ENCODE measurements at regions not wholly inside any gene's neighbourhood (a gene's known extent, or its start where the extent isn't known, plus 50 kb on each side); places are given as distances from the start of the nearest gene placed in this dataset.

DNA sequence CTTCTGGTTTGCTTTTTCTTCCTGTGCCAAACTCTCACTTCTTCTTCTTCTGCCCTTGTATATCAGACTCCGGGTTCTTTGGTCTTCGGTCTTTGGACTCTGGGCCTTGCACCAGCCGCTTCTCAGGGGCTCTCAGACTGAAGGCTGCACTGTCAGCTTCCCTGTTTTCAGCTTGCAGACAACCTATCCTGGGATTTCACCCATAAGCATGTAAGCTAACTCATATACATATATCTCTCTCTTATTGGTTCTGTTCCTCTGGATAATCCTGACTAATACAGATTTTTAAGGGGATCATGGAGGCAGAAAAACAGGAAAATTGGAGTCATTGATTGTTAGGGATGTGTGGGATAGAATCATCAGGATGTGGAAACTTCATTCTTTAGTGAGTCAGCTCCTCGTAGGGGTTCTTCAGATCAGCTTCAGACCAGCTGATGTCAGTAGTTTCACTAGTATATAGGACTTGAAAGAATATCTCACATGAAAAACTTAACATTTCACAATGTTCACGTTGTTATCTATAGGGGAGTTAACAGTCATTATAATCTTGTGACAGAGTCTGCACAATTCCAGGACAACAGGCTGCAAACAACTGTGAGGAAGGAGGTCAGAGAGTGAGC, 102.9 kb downstream of the RASSF9 start:
- Histone ChIP-seq H3K79me2 (ENCODE audit: insufficient read depth, low read depth, low read length) (no peaks in the 10 kb centered on the region), H3K4me2 (ENCODE audit: low read length) (no peak overlapping the region), H3K4me3 (ENCODE audit: low read depth, low read length, poor library complexity, severe bottlenecking) (no peak overlapping the region), H3K9me2 (ENCODE audit: insufficient read depth, low read length) (no peaks in the 10 kb centered on the region), H2AFZ (ENCODE audit: low read length) (no peak overlapping the region), H3K9me3 (ENCODE audit: low read length) (no peaks in the 10 kb centered on the region), H3K36me3 (ENCODE audit: insufficient read depth, low read length) (no peaks in the 10 kb centered on the region), H3K4me1 (ENCODE audit: insufficient read depth, low read length, poor library complexity, severe bottlenecking) (no peaks in the 10 kb centered on the region), H3K27ac (ENCODE audit: low read depth, low read length, poor library complexity, severe bottlenecking) (no peak overlapping the region), H4K20me1 (ENCODE audit: insufficient read depth, low read length) (no peaks in the 10 kb centered on the region)
- intact Hi-C loops (cut with micrococcal nuclease; ENCODE audit: unreplicated experiment) = no loop called here
- POLR2A ChIA-PET = no interaction called here
- no peak for DNase-seq (ENCODE audit: low spot score)
- CTCF ChIA-PET (ENCODE audit: unreplicated experiment) = no interaction called here
- TF ChIP-seq, protein P1, sequence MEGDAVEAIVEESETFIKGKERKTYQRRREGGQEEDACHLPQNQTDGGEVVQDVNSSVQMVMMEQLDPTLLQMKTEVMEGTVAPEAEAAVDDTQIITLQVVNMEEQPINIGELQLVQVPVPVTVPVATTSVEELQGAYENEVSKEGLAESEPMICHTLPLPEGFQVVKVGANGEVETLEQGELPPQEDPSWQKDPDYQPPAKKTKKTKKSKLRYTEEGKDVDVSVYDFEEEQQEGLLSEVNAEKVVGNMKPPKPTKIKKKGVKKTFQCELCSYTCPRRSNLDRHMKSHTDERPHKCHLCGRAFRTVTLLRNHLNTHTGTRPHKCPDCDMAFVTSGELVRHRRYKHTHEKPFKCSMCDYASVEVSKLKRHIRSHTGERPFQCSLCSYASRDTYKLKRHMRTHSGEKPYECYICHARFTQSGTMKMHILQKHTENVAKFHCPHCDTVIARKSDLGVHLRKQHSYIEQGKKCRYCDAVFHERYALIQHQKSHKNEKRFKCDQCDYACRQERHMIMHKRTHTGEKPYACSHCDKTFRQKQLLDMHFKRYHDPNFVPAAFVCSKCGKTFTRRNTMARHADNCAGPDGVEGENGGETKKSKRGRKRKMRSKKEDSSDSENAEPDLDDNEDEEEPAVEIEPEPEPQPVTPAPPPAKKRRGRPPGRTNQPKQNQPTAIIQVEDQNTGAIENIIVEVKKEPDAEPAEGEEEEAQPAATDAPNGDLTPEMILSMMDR (conservative IDR thresholded peaks at IDR 0.05; ENCODE audit: low read length) = no peak
- no peak for TF ChIP-seq EZH2phosphoT487 (IDR thresholded peaks at IDR 0.05; ENCODE audit: borderline replicate concordance, low read depth, low read length)
- no TSS peak for BruUV-seq (replicated peaks)

DNA sequence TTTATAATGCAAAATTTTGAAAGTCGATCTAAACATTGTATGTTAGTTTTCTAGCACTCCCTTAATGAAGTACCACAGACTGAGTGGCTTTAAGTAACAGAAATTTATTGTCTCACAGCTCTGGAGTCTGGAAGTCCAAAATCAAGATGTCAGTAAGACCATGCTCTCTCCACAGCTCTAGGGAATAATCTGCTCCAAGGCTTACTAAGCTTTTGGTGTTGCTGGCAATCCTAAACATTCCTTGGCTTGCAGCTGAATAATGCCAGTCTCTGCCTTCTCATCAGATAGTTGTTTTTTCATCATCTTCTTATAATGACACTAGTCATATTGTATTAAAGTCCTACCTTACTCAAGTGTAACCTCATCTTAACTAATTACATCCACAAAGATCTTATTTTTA, 102.2 kb downstream of the RASSF9 start:
- H2AFZ ChIP-seq (ENCODE audit: low read length) = no peak overlapping the region
- H3K4me3 ChIP-seq (ENCODE audit: low read depth, low read length, poor library complexity, severe bottlenecking) = no peak overlapping the region
- no peaks in the 10 kb centered on the region for H4K20me1 ChIP-seq (ENCODE audit: insufficient read depth, low read length)
- TF ChIP-seq EZH2phosphoT487 (IDR thresholded peaks at IDR 0.05; ENCODE audit: borderline replicate concordance, low read depth, low read length) = no peak
- TF ChIP-seq, protein P1 (conservative IDR thresholded peaks at IDR 0.05; ENCODE audit: low read length) = no peak
- POLR2A ChIA-PET = no interaction called here
- no peak overlapping the region for H3K27ac ChIP-seq (ENCODE audit: low read depth, low read length, poor library complexity, severe bottlenecking)
- BruUV-seq (replicated peaks) = no TSS peak
- no peaks in the 10 kb centered on the region for H3K9me2 ChIP-seq (ENCODE audit: insufficient read depth, low read length)
- H3K9me3 ChIP-seq (ENCODE audit: low read length) = no peaks in the 10 kb centered on the region
- DNase-seq (ENCODE audit: low spot score) = no peak
- no peak overlapping the region for H3K4me2 ChIP-seq (ENCODE audit: low read length)
- H3K4me1 ChIP-seq (ENCODE audit: insufficient read depth, low read length, poor library complexity, severe bottlenecking) = no peaks in the 10 kb centered on the region
- H3K36me3 ChIP-seq (ENCODE audit: insufficient read depth, low read length) = no peaks in the 10 kb centered on the region
- H3K79me2 ChIP-seq (ENCODE audit: insufficient read depth, low read depth, low read length) = no peaks in the 10 kb centered on the region
- intact Hi-C loops (cut with micrococcal nuclease; ENCODE audit: unreplicated experiment) = no loop called here
- CTCF ChIA-PET (ENCODE audit: unreplicated experiment) = no interaction called here

DNA sequence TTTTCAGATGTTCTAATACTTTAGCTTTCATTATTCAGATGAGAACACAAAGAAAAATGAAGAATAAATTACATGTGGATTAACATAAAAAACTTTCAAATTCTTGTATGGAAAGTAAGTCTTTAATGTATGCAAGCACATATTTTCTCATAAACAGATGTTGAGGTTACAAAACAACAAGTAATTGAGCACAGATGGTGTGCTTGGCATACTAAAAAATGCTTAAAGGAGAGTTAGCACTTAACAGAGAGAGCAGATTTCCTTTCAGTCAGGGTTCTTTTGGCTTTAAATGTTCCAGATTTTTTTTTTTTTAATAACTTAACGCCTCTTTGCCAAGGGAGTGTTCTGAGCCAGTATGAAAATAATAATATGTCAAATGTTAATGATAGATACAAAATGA, 96.0 kb downstream of the RASSF9 start:
- H3K79me2 ChIP-seq (ENCODE audit: insufficient read depth, low read depth, low read length) = no peaks in the 10 kb centered on the region
- ChIA-PET CTCF (ENCODE audit: unreplicated experiment) (no interaction called here), POLR2A (no interaction called here)
- no peak for TF ChIP-seq EZH2phosphoT487 (IDR thresholded peaks at IDR 0.05; ENCODE audit: borderline replicate concordance, low read depth, low read length)
- TF ChIP-seq, protein P1 (conservative IDR thresholded peaks at IDR 0.05; ENCODE audit: low read length) = no peak
- no peak overlapping the region for H3K4me2 ChIP-seq (ENCODE audit: low read length)
- no peak for DNase-seq (ENCODE audit: low spot score)
- H3K4me1 ChIP-seq (ENCODE audit: insufficient read depth, low read length, poor library complexity, severe bottlenecking) = no peaks in the 10 kb centered on the region
- H3K9me3 ChIP-seq (ENCODE audit: low read length) = no peaks in the 10 kb centered on the region
- no peak overlapping the region for H3K27ac ChIP-seq (ENCODE audit: low read depth, low read length, poor library complexity, severe bottlenecking)
- H4K20me1 ChIP-seq (ENCODE audit: insufficient read depth, low read length) = no peaks in the 10 kb centered on the region
- no peak overlapping the region for H3K4me3 ChIP-seq (ENCODE audit: low read depth, low read length, poor library complexity, severe bottlenecking)
- intact Hi-C loops (cut with micrococcal nuclease; ENCODE audit: unreplicated experiment) = no loop called here
- BruUV-seq (replicated peaks) = no TSS peak
- H3K9me2 ChIP-seq (ENCODE audit: insufficient read depth, low read length) = no peaks in the 10 kb centered on the region
- H2AFZ ChIP-seq (ENCODE audit: low read length) = no peak overlapping the region
- H3K36me3 ChIP-seq (ENCODE audit: insufficient read depth, low read length) = no peaks in the 10 kb centered on the region

All from OCI-LY7 (cell line).